Prostate gland (tissue), 2 donors: ENCODE measurements at regions not wholly inside any gene's neighbourhood (a gene's known extent, or its start where the extent isn't known, plus 50 kb on each side); places are given as distances from the start of the nearest gene placed in this dataset.

ENCODE experiments used
- CTCF ChIP-seq, 4 experiments: fragments of 200-600 bp in 2 of 4; fragments of 450-650 bp in 2 of 4; sonication (generic) in 2 of 4; IDR thresholded peaks; 1 replicate in 3 of 4; 2 replicates in 1 of 4; pipeline ENCODE4 v1.5.1; 2016 to 2019; ENCODE audit warnings: antibody characterized with exemption in 4 of 4, mild to moderate bottlenecking in 2 of 4, moderate library complexity in 2 of 4
- POLR2A ChIP-seq: fragments of 450-650 bp; IDR thresholded peaks from one replicate; pipeline ENCODE4 v1.6.1; 2016; ENCODE audit warnings: antibody characterized with exemption, mild to moderate bottlenecking
- POLR2AphosphoS5 ChIP-seq: sonication (generic); formaldehyde crosslinking; IDR thresholded peaks from one replicate; pipeline ENCODE4 v1.6.1; 2017; ENCODE audit warnings: antibody characterized with exemption

GRCh38 chr9:81182431-81182830 is 506.9 kb downstream of the TLE1 start:
- TF ChIP-seq CTCF (IDR thresholded peaks at IDR 0.05) (no peak), POLR2A (no peak), POLR2AphosphoS5 (no peak)
